HCT116 (cell line): ENCODE measurements at regions not wholly inside any gene's neighbourhood (a gene's known extent, or its start where the extent isn't known, plus 50 kb on each side); places are given as distances from the start of the nearest gene placed in this dataset.

Experiments
- ATAC-seq: fragments of 200-7000 bp; cut with Tn5 transposase; 2 replicates; pipeline ENCODE4 v1.9.1; 2020; ENCODE audit warnings: mild to moderate bottlenecking, moderate library complexity
- BruUV-seq: library from RNA; stranded (reverse); fragments of 400-500 nt; replicated peaks from 2 replicates; lab custom pipeline; 2021; lab: Mats Ljungman, UMichigan
- CTCF ChIA-PET: fragments of 300-600 bp; sonication (Branson Sonifier 250); formaldehyde crosslinking; loops from one replicate; lab custom pipeline; 2021; ENCODE audit warnings: antibody characterized with exemption; lab: Charles Lee
- POLR2A ChIA-PET: fragments of 300-600, 350-600 bp; sonication (Branson Sonifier 250); formaldehyde crosslinking; loops from one replicate; lab custom pipeline; 2021; ENCODE audit warnings: antibody characterized with exemption; lab: Charles Lee
- RAD21 ChIA-PET, 2 experiments: fragments of 300-600 bp; sonication (Branson Sonifier 250); formaldehyde crosslinking; loops; one replicate each; lab custom pipeline; 2023; ENCODE audit warnings: low total read pairs in 2 of 2; ENCODE audit not compliant: uncharacterized antibody in 2 of 2, unreplicated experiment in 2 of 2, low non-redundant PET in 1 of 2; lab: Charles Lee
- DNase-seq: peaks from one replicate; pipeline ENCODE4 v3.0.0-alpha.2; 2010; ENCODE audit warnings: low read depth, low spot score
- H2AFZ ChIP-seq: fragments of 200-600 bp; shearing (Covaris generic), sonication (generic); 2 replicates; pipeline ENCODE4 v1.6.1; 2017; ENCODE audit warnings: low read depth, mixed run types, mixed read lengths, antibody characterized with exemption, low read length; ENCODE audit not compliant: poor library complexity, severe bottlenecking
- H3K27ac ChIP-seq: 2 replicates; pipeline ENCODE4 v1.5.1; 2012; ENCODE audit warnings: low read depth, low read length
- H3K27me3 ChIP-seq: fragments of 200-600 bp; sonication (generic); 2 replicates; pipeline ENCODE4 v1.6.1; 2016; ENCODE audit warnings: mixed run types, low read length, mixed read lengths; ENCODE audit not compliant: insufficient read depth
- H3K36me3 ChIP-seq, 2 experiments: fragments of 200-500 bp in 1 of 2; fragments of 200-600 bp in 1 of 2; sonication (Bioruptor generic) in 1 of 2; sonication (generic) in 1 of 2; 2 replicates each; pipeline versions ENCODE4 v1.5.1 to v1.6.1; 2014 to 2016; ENCODE audit warnings: low read length in 2 of 2, inconsistent platforms in 1 of 2, mixed read lengths in 1 of 2, mixed run types in 1 of 2; ENCODE audit not compliant: insufficient read depth in 2 of 2, control insufficient read depth in 1 of 2
- H3K4me1 ChIP-seq, 2 experiments: fragments of 200-600 bp in 1 of 2; sonication (generic) in 1 of 2; 2 replicates each; pipeline versions ENCODE4 v1.5.1 to v1.6.1; 2012 to 2017; ENCODE audit warnings: low read length in 2 of 2, inconsistent platforms in 1 of 2, mild to moderate bottlenecking in 1 of 2, mixed read lengths in 1 of 2, mixed run types in 1 of 2, moderate library complexity in 1 of 2; ENCODE audit not compliant: insufficient read depth in 2 of 2, control insufficient read depth in 1 of 2
- H3K4me2 ChIP-seq: fragments of 200-600 bp; sonication (generic); 2 replicates; pipeline ENCODE4 v1.6.1; 2017; ENCODE audit warnings: mixed run types, low read length, mixed read lengths
- H3K4me3 ChIP-seq, 2 experiments: fragments of 200-600 bp in 1 of 2; sonication (generic) in 1 of 2; replicated peaks in 1 of 2; 2 replicates each; pipeline ENCODE4 v1.5.1; 2011 to 2016; ENCODE audit warnings: low read length in 2 of 2, control low read depth in 1 of 2, low read depth in 1 of 2, mild to moderate bottlenecking in 1 of 2, mixed read lengths in 1 of 2, mixed run types in 1 of 2
- H3K79me2 ChIP-seq: fragments of 200-600 bp; sonication (generic); 2 replicates; pipeline ENCODE4 v1.6.1; 2017; ENCODE audit warnings: mild to moderate bottlenecking, mixed run types, low read length, moderate library complexity, mixed read lengths; ENCODE audit not compliant: insufficient read depth
- H3K9ac ChIP-seq: fragments of 200-600 bp; sonication (generic); 2 replicates; pipeline ENCODE4 v1.6.1; 2016; ENCODE audit warnings: low read length, mixed read lengths
- H3K9me2 ChIP-seq: fragments of 200-600 bp; sonication (generic), shearing (Covaris generic); 2 replicates; pipeline ENCODE4 v1.6.1; 2017; ENCODE audit warnings: mixed run types, mild to moderate bottlenecking, moderate library complexity; ENCODE audit not compliant: insufficient read depth
- H3K9me3 ChIP-seq, 2 experiments: fragments of 200-500 bp in 1 of 2; fragments of 200-600 bp in 1 of 2; sonication (Bioruptor generic) in 1 of 2; sonication (generic) in 1 of 2; 2 replicates each; pipeline ENCODE4 v1.6.1; 2014 to 2017; ENCODE audit warnings: low read length in 2 of 2, mixed read lengths in 2 of 2, inconsistent platforms in 1 of 2, low read depth in 1 of 2, mild to moderate bottlenecking in 1 of 2, mixed run types in 1 of 2, moderate library complexity in 1 of 2; ENCODE audit not compliant: control insufficient read depth in 1 of 2, insufficient read depth in 1 of 2
- H4K20me1 ChIP-seq: fragments of 200-600 bp; sonication (generic), shearing (Covaris generic); 2 replicates; pipeline ENCODE4 v1.6.1; 2017; ENCODE audit warnings: mixed run types, mild to moderate bottlenecking, moderate library complexity; ENCODE audit not compliant: insufficient read depth
- CBX3 ChIP-seq: IDR thresholded peaks from 2 replicates; pipeline ENCODE4 v1.6.1; 2012; ENCODE audit warnings: low read depth
- CEBPB ChIP-seq: IDR thresholded peaks from 2 replicates; pipeline ENCODE4 v1.6.1; 2012; ENCODE audit warnings: low read depth
- EGR1 ChIP-seq: IDR thresholded peaks from 2 replicates; pipeline ENCODE4 v1.6.1; 2012; ENCODE audit warnings: low read depth
- ELF1 ChIP-seq: IDR thresholded peaks from 2 replicates; pipeline ENCODE4 v1.6.1; 2012; ENCODE audit warnings: low read depth, borderline replicate concordance
- EZH2 ChIP-seq: fragments of 200-600 bp; sonication (generic); IDR thresholded peaks from 2 replicates; pipeline ENCODE4 v1.6.1; 2017; ENCODE audit warnings: antibody characterized with exemption, mixed run types
- EZH2phosphoT487 ChIP-seq: fragments of 200-600 bp; IDR thresholded peaks from 2 replicates; pipeline ENCODE4 v1.6.1; 2018; ENCODE audit warnings: antibody characterized with exemption, borderline replicate concordance
- FOSL1 ChIP-seq: IDR thresholded peaks from 2 replicates; pipeline ENCODE4 v1.6.1; 2012; ENCODE audit warnings: low read depth
- POLR2A ChIP-seq: IDR thresholded peaks from 2 replicates; pipeline ENCODE4 v1.7.0; 2011; ENCODE audit warnings: borderline replicate concordance; ENCODE audit not compliant: insufficient read depth, insufficient read length; ENCODE audit errors: extremely low read depth
- RAD21 ChIP-seq: IDR thresholded peaks from 2 replicates; pipeline ENCODE4 v1.6.1; 2012; ENCODE audit warnings: low read depth, mild to moderate bottlenecking
- SIN3A ChIP-seq: IDR thresholded peaks from 2 replicates; pipeline ENCODE4 v1.6.1; 2012; ENCODE audit warnings: low read depth
- SP1 ChIP-seq: IDR thresholded peaks from 2 replicates; pipeline ENCODE4 v1.6.1; 2012; ENCODE audit warnings: low read depth
- SRF ChIP-seq: IDR thresholded peaks from 2 replicates; pipeline ENCODE4 v1.6.1; 2012; ENCODE audit warnings: low read depth
- YY1 ChIP-seq: IDR thresholded peaks from 2 replicates; pipeline ENCODE4 v1.6.1; 2011; ENCODE audit warnings: low read length, low read depth, moderate library complexity, mild to moderate bottlenecking; ENCODE audit not compliant: insufficient replicate concordance; ENCODE audit errors: extremely low read depth
- ZFX ChIP-seq: fragments of 450-650 bp; IDR thresholded peaks from 2 replicates; pipeline ENCODE4 v1.6.1; 2017
- ZNF274 ChIP-seq: fragments of 200-500 bp; sonication (Bioruptor generic); IDR thresholded peaks from 2 replicates; pipeline ENCODE4 v1.6.1; 2014; ENCODE audit warnings: mild to moderate bottlenecking, low read depth, low read length, inconsistent platforms
- intact Hi-C: fragments of 100-400 bp; cut with micrococcal nuclease; formaldehyde crosslinking; loops from 2 replicates; pipeline ENCODE4 v1.10.0; 2022
- TF ChIP-seq, protein P1 (sequence below), 3 experiments: fragments of 200-600 bp in 1 of 3; sonication (generic) in 1 of 3; IDR thresholded peaks in 2 of 3; conservative IDR thresholded peaks in 1 of 3; 2 replicates each; pipeline ENCODE4 v1.5.1; 2012 to 2017; ENCODE audit warnings: low read depth in 2 of 3, low read length in 2 of 3, antibody characterized with exemption in 1 of 3, borderline replicate concordance in 1 of 3, control low read depth in 1 of 3, mild to moderate bottlenecking in 1 of 3, mixed read lengths in 1 of 3, mixed run types in 1 of 3, moderate library complexity in 1 of 3; ENCODE audit not compliant: insufficient read depth in 1 of 3
- TF ChIP-seq, protein P2 (sequence below): IDR thresholded peaks from 2 replicates; pipeline ENCODE4 v1.6.1; 2012
- TF ChIP-seq, protein P3 (sequence below): IDR thresholded peaks from 2 replicates; pipeline ENCODE4 v1.6.1; 2012

DNA sequence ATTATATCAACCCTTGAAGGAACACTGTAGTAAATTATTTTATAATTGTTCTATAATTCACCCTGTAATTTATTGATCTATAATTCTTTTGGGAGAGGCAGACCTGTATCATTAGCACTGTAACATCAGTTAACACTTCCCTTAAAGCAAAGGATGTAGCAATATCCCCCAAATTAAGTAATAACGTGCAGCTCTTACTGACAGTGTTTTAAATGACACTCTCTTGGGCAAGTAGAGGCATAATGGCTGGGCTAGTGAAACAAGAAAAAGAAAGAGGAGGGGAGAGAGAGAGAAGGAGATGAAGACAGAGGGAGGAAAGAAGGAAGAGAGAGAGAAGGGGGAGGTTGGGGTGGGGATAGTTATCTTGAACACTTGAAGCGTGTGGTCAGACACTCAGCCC is 161.0 kb upstream of the RNF32 start:
- no peak overlapping the region for H3K4me2 ChIP-seq
- H3K4me1 ChIP-seq, result peaks cover 0 to 10% of the 10 kb centered on the region in 2 experiments; a peak in 2 of 4 replicates
- H3K27ac ChIP-seq, result no peak overlapping the region
- no TSS peak for BruUV-seq
- H3K27me3 ChIP-seq, result peaks cover 4% of the 10 kb centered on the region
- ChIA-PET RAD21 (no interaction called here), POLR2A (no interaction called here), CTCF (no interaction called here)
- H4K20me1 ChIP-seq, result no peaks in the 10 kb centered on the region
- DNase-seq (no peak), ATAC-seq (no peak)
- no peaks in the 10 kb centered on the region for H3K9me3 ChIP-seq
- H3K36me3 ChIP-seq, result no peaks in the 10 kb centered on the region
- intact Hi-C loops, result no loop called here
- H2AFZ ChIP-seq, result no peak overlapping the region
- H3K4me3 ChIP-seq, result no peak overlapping the region
- H3K79me2 ChIP-seq, result no peaks in the 10 kb centered on the region
- TF ChIP-seq ZFX, result no peak
- no peak for TF ChIP-seq SIN3A
- TF ChIP-seq, protein P1, sequence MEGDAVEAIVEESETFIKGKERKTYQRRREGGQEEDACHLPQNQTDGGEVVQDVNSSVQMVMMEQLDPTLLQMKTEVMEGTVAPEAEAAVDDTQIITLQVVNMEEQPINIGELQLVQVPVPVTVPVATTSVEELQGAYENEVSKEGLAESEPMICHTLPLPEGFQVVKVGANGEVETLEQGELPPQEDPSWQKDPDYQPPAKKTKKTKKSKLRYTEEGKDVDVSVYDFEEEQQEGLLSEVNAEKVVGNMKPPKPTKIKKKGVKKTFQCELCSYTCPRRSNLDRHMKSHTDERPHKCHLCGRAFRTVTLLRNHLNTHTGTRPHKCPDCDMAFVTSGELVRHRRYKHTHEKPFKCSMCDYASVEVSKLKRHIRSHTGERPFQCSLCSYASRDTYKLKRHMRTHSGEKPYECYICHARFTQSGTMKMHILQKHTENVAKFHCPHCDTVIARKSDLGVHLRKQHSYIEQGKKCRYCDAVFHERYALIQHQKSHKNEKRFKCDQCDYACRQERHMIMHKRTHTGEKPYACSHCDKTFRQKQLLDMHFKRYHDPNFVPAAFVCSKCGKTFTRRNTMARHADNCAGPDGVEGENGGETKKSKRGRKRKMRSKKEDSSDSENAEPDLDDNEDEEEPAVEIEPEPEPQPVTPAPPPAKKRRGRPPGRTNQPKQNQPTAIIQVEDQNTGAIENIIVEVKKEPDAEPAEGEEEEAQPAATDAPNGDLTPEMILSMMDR (IDR thresholded peaks at IDR 0.05 in 2 of 3, conservative IDR thresholded peaks at IDR 0.05 in 1 of 3; ENCODE audit: borderline replicate concordance in 1 of 3, insufficient read depth in 1 of 3, low read depth in 2 of 3, low read length in 2 of 3), result no peak
- no peak for TF ChIP-seq EGR1
- no peak for TF ChIP-seq YY1
- TF ChIP-seq EZH2, result no peak
- TF ChIP-seq, protein P2, sequence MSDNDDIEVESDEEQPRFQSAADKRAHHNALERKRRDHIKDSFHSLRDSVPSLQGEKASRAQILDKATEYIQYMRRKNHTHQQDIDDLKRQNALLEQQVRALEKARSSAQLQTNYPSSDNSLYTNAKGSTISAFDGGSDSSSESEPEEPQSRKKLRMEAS, result no peak
- TF ChIP-seq SP1, result no peak
- TF ChIP-seq EZH2phosphoT487, result no peak
- no peak for TF ChIP-seq ELF1
- no peak for TF ChIP-seq CBX3
- no peak for TF ChIP-seq POLR2A
- TF ChIP-seq, protein P3, sequence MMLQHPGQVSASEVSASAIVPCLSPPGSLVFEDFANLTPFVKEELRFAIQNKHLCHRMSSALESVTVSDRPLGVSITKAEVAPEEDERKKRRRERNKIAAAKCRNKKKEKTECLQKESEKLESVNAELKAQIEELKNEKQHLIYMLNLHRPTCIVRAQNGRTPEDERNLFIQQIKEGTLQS, result no peak
- no peak for TF ChIP-seq ZNF274
- no peak for TF ChIP-seq CEBPB
- no peak for TF ChIP-seq SRF
- TF ChIP-seq RAD21, result no peak
- no peak for TF ChIP-seq FOSL1
- H3K9ac ChIP-seq, result no peak overlapping the region
- no peaks in the 10 kb centered on the region for H3K9me2 ChIP-seq
